HG03521 (cell line): ENCODE measurements at regions not wholly inside any gene's neighbourhood (a gene's known extent, or its start where the extent isn't known, plus 50 kb on each side); places are given as distances from the start of the nearest gene placed in this dataset.

Experiments used
- ATAC-seq: cut with Tn5 transposase; IDR thresholded peaks from one replicate; pipeline ENCODE4 v1.9.1; 2021; ENCODE audit warnings: mild to moderate bottlenecking, moderate library complexity; ENCODE audit not compliant: unreplicated experiment

- ATAC-seq, result no peak
Observed at GRCh38 chr19:28521614-28522544, 691.1 kb downstream of the UQCRFS1 start.

- no peak for ATAC-seq
Observed at GRCh38 chr19:28520998-28521568, 691.9 kb downstream of the UQCRFS1 start.

- no peak for ATAC-seq
Observed at GRCh38 chr19:28519952-28520861, 692.7 kb downstream of the UQCRFS1 start.

- no peak for ATAC-seq
Observed at GRCh38 chr19:28519218-28519779, 693.7 kb downstream of the UQCRFS1 start.

- ATAC-seq, result no peak
Observed at GRCh38 chr19:28516415-28516872, 696.5 kb downstream of the UQCRFS1 start.

- no peak for ATAC-seq
Observed at GRCh38 chr19:28514166-28514565, 698.8 kb downstream of the UQCRFS1 start.

GRCh38 chr19:28511655-28512054 is 701.3 kb downstream of the UQCRFS1 start:
- no peak for ATAC-seq

- no peak for ATAC-seq
Observed at GRCh38 chr19:28509079-28509895, 703.7 kb downstream of the UQCRFS1 start.

- ATAC-seq, result no peak
Observed at GRCh38 chr19:28508666-28509065, 704.3 kb downstream of the UQCRFS1 start.

- no peak for ATAC-seq
Observed at GRCh38 chr19:28505933-28506332, 707.0 kb downstream of the UQCRFS1 start.

- no peak for ATAC-seq
Observed at GRCh38 chr19:28505134-28505533, 707.8 kb downstream of the UQCRFS1 start.

GRCh38 chr19:28504727-28505126 is 708.2 kb downstream of the UQCRFS1 start:
- no peak for ATAC-seq

- ATAC-seq, result no peak
Observed at GRCh38 chr19:28504139-28504538, 708.8 kb downstream of the UQCRFS1 start.

- ATAC-seq, result no peak
Observed at GRCh38 chr19:28502879-28503734, 709.8 kb downstream of the UQCRFS1 start.

GRCh38 chr19:28501976-28502375 is 711.0 kb downstream of the UQCRFS1 start:
- no peak for ATAC-seq

GRCh38 chr19:28500982-28501630 is 711.8 kb downstream of the UQCRFS1 start:
- ATAC-seq, result no peak

- ATAC-seq, result no peak
Observed at GRCh38 chr19:28500296-28500695, 712.7 kb downstream of the UQCRFS1 start.

- ATAC-seq, result no peak
Observed at GRCh38 chr19:28498404-28498976, 714.5 kb downstream of the UQCRFS1 start.
